GM12873 (cell line): ENCODE measurements at regions not wholly inside any gene's neighbourhood (a gene's known extent, or its start where the extent isn't known, plus 50 kb on each side); places are given as distances from the start of the nearest gene placed in this dataset.

Source experiments
- TF ChIP-seq, protein P1 (sequence below): IDR thresholded peaks from 2 replicates; pipeline ENCODE4 v1.5.1; 2012; ENCODE audit warnings: low read depth, mild to moderate bottlenecking, moderate library complexity, low read length, control low read depth; ENCODE audit not compliant: insufficient read depth; ENCODE audit errors: missing control alignments

DNA sequence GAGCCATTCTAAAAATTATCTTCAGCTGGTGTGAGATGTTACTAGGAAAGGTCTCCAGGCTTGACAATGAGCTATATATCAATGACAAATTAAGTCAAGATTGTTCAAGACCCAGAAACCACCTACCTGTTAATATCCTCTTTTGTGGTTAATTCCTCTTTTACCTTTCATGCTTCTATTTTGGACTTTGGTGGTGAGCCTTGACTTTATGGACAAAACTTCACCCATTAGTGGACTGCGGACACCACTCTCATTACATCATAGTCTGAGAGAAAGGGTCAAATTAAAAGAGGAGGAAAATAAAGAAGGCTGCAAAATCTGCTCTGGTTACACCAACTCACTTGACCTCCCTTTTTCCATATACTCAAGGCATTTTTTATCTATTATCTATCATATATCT is 271.5 kb upstream of the TTC14 start:
- TF ChIP-seq, protein P1, sequence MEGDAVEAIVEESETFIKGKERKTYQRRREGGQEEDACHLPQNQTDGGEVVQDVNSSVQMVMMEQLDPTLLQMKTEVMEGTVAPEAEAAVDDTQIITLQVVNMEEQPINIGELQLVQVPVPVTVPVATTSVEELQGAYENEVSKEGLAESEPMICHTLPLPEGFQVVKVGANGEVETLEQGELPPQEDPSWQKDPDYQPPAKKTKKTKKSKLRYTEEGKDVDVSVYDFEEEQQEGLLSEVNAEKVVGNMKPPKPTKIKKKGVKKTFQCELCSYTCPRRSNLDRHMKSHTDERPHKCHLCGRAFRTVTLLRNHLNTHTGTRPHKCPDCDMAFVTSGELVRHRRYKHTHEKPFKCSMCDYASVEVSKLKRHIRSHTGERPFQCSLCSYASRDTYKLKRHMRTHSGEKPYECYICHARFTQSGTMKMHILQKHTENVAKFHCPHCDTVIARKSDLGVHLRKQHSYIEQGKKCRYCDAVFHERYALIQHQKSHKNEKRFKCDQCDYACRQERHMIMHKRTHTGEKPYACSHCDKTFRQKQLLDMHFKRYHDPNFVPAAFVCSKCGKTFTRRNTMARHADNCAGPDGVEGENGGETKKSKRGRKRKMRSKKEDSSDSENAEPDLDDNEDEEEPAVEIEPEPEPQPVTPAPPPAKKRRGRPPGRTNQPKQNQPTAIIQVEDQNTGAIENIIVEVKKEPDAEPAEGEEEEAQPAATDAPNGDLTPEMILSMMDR, result no peak

DNA sequence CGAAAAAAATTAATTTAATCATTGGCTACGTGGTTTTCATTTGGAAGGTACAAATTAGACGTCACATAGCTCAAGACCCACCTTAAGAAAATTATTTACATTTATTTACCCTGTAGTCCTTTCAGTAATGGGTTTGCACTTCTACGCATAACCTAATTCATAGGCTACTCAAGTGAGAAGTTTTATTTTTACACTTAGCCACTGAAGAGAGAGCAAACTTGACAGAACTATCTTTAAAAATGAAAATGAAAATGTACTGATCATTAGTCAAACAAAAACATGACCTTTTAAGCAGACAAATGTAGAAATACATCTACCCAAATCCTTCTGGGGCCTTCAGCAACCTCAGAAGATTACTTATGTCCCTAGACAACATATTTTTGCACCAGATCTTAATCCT is 269.4 kb upstream of the TTC14 start:
- TF ChIP-seq, protein P1, result no peak

DNA sequence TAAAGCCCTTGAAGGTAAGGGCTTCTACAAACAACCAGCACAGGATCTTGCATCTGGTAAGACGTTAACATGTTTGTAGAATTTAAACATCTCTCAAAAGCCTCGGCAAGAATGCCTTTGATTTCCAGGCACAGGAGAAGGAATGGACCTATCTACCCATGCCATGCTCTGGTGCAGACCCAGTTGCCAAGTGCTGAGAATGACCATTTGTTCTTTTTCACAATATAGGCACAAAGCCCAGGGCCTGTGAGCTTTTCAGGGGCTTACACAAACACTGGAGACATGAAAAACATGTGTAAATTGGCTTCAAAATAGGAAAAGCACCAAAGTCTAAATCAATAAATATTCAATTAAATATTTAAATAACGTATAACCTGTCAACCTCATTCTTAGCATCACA is 266.9 kb upstream of the TTC14 start:
- TF ChIP-seq, protein P1, result no peak

DNA sequence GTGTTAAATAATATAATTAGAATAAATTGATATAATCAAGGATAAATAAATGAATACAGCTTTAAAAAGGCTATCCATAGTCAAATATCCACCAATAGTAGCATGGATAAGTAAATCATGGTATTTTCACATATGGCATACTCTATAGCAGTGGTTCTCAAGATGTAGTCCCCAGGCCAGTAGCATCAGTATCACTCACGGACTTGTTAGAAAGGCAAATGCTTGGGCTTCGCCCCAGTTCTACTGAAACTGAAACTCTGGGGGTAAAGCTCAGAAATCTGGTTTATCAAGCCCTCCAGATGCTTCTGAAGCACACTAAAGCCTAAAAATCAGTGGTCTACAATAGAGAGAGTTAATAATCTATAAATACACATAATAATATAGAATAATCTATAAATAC is 261.6 kb upstream of the TTC14 start:
- TF ChIP-seq, protein P1, result no peak

DNA sequence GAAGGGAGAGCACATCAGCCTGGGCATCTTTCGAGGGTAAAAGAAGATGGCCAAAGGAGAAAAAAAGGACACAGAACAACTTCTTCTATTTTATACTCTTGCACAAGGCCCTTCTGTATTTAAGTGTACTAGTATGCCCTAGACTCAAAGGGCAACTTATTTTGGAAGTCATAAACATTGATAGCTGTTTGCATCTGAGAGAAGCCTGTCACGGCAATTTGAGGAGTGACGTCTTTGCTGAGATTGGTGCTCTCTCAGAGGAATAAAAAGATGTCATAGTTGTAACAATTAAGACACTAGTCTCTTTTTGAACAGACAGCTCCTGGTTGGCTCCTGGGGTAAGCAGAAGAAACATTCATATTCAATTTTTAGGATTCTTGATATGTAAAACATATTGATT is 260.4 kb upstream of the TTC14 start:
- TF ChIP-seq, protein P1, result no peak

DNA sequence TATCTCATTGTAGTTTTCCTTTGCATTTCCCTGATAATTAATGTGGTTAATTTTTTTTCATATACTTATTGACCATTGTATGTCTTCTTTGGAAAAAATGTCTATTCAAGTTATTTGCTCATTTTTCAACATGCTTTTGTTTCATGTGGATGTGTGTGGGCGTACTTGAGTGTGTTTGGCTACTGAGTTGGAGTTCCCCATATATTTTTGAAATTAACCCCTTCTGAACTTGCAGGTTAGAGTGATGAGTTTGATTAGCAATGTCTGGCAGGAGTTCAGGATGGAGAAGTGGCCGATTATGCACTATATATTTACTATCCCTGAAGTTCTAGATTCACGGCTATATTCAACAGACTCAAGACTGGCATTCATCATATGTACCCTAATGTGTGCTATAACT is 250.4 kb upstream of the TTC14 start:
- TF ChIP-seq, protein P1, result no peak

DNA sequence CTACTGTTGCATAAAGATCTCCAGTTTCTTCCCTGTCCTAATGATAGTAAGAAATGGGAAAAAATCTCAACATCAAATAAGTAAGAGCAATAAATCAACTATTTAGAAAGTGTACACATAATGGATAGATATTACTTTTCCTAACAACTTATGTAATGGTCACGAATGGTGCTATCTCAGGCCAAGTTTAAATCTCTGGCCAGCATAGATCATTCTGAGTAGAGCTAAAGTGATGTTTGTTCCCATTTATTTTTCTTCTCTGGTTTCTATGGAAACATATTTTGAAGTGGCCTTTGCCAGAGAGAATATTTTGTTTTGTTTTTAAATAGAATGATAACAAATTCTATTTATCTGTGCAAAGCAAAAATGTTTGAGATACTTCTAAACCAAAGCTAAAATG is 249.7 kb upstream of the TTC14 start:
- TF ChIP-seq, protein P1, result no peak

DNA sequence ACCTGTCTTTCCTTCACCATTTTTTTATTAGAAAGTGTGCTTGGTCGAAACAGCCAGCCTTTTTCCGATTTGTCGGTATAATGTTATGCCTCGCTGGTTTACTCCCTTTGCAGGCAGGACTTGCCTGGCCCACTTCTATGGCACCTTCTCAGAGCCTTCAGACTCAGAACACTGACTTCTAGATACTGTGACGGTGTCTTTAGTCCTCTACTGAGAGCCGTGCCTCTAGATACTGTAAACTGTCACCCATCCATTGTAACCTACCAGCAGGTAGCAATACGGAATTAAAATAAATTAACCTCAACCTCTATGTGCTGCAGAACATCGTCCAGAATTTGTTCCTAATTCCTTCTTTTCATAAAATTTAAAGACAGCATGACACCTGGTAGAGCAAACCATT is 247.7 kb upstream of the TTC14 start:
- TF ChIP-seq, protein P1, result no peak
